ENCODE measurements at regions not wholly inside any gene's neighbourhood (a gene's known extent, or its start where the extent isn't known, plus 50 kb on each side); places are given as distances from the start of the nearest gene placed in this dataset.

DNA sequence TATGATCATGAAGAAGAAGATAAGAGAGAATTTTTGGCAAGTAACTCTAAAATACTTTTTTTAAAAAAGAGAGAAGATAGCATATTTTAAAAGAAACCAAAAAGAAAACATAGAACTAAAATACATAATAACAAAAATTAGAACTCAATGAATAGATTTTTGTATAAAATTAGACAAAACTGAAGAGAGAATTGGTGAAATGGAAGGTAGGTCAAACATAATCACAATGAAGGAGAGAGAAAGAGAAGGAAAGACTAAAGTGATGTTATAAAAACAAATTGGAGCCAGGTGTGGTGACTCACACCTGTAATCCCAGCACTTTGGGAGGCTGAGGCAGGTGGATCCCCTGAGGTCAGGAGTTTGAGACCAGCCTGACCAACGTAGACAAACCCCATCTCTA is 211.5 kb downstream of the AXIN2 start:
- Histone ChIP-seq H2BK12ac (ENCODE audit: low read length) (no peak overlapping the region), H3K23ac (ENCODE audit: low read depth, low read length, poor library complexity) (no peak overlapping the region), H3K27me3 (ENCODE audit: control insufficient read depth in 3 of 3, insufficient read depth in 3 of 3, low read depth in 1 of 3, low read length in 3 of 3) (no peaks in the 10 kb centered on the region), H3K9me3 (replicated peaks in 1 of 2; ENCODE audit: control insufficient read depth in 2 of 2, insufficient read depth in 1 of 2, low read depth in 1 of 2, low read length in 2 of 2) (no peaks in the 10 kb centered on the region), H3K4me1 (ENCODE audit: control insufficient read depth in 2 of 2, insufficient read depth in 1 of 2, low read depth in 1 of 2, low read length in 2 of 2) (peaks cover 2 to 6% of the 10 kb centered on the region in 2 donors), H2BK5ac (ENCODE audit: low read length) (no peak overlapping the region), H3K14ac (ENCODE audit: low read length) (no peak overlapping the region), H3K36me3 (replicated peaks in 1 of 2; ENCODE audit: control insufficient read depth in 2 of 2, insufficient read depth in 2 of 2, low read length in 2 of 2) (no peaks in the 10 kb centered on the region), H4K91ac (ENCODE audit: low read depth, low read length, poor library complexity) (no peak overlapping the region), H2BK120ac (ENCODE audit: low read depth, low read length) (no peak overlapping the region), H3K9ac (ENCODE audit: low read depth, low read length, poor library complexity) (no peak overlapping the region), H4K8ac (ENCODE audit: low read depth, low read length) (no peak overlapping the region), H3K4me3 (ENCODE audit: low read length in 2 of 2) (no peak overlapping the region), H3K4me2 (ENCODE audit: insufficient read depth, low read length, poor library complexity, severe bottlenecking) (no peak overlapping the region), H2AK5ac (ENCODE audit: low read depth, low read length) (no peak overlapping the region), H2AFZ (ENCODE audit: low read length) (no peak overlapping the region), H3K18ac (ENCODE audit: low read length) (no peak overlapping the region), H3K4ac (ENCODE audit: low read length) (no peak overlapping the region), H3K27ac (replicated peaks; ENCODE audit: low read length) (no peak overlapping the region), H3K79me1 (ENCODE audit: low read depth, low read length) (no peaks in the 10 kb centered on the region), H2BK15ac (ENCODE audit: low read length) (no peak overlapping the region)
- WGBS, 2 donors (ENCODE audit: extremely low coverage in 2 of 2, insufficient read length in 2 of 2, insufficient replicate concordance in 1 of 2) = no CpG with 5 or more reads among the region's 1 CpG
- DNase-seq (ENCODE audit: low spot score) = no peak

DNA sequence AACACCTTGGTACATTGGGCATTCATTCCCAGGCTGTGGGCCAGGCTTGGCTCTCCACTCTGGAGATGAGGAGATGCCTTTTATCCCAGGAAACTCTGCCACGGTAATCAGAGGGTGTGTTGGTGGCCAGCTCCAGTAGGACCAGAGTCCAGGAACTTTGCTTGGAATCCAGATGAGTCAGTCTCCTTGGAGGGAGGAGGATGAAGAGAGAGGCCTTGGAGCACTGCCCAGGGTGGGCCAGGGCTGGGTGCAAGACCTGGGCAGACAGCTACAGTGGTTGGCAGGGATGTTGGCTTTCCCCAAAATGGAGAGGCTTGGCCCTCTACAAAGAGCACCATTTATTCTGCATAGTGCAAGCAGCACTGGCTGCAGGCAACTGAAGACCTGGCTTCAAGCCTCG is 209.0 kb downstream of the RGS9 start:
- Histone ChIP-seq H3K4me2 (ENCODE audit: insufficient read depth, low read length, poor library complexity, severe bottlenecking) (no peak overlapping the region), H2AK5ac (ENCODE audit: low read depth, low read length) (peak overlapping the region; percentile 35), H3K18ac (ENCODE audit: low read length) (no peak overlapping the region), H3K14ac (ENCODE audit: low read length) (no peak overlapping the region), H3K4me3 (ENCODE audit: low read length in 2 of 2) (no peak overlapping the region), H3K79me1 (ENCODE audit: low read depth, low read length) (no peaks in the 10 kb centered on the region), H4K8ac (ENCODE audit: low read depth, low read length) (no peak overlapping the region), H3K4me1 (ENCODE audit: control insufficient read depth in 2 of 2, insufficient read depth in 1 of 2, low read depth in 1 of 2, low read length in 2 of 2) (peaks cover 2 to 6% of the 10 kb centered on the region in 2 donors), H3K23ac (ENCODE audit: low read depth, low read length, poor library complexity) (no peak overlapping the region), H3K9me3 (replicated peaks in 1 of 2; ENCODE audit: control insufficient read depth in 2 of 2, insufficient read depth in 1 of 2, low read depth in 1 of 2, low read length in 2 of 2) (no peaks in the 10 kb centered on the region), H2BK12ac (ENCODE audit: low read length) (no peak overlapping the region), H3K4ac (ENCODE audit: low read length) (no peak overlapping the region), H3K9ac (ENCODE audit: low read depth, low read length, poor library complexity) (no peak overlapping the region), H2BK15ac (ENCODE audit: low read length) (no peak overlapping the region), H3K27me3 (ENCODE audit: control insufficient read depth in 3 of 3, insufficient read depth in 3 of 3, low read depth in 1 of 3, low read length in 3 of 3) (no peaks in the 10 kb centered on the region), H3K27ac (replicated peaks; ENCODE audit: low read length) (no peak overlapping the region), H2AFZ (ENCODE audit: low read length) (no peak overlapping the region), H3K36me3 (replicated peaks in 1 of 2; ENCODE audit: control insufficient read depth in 2 of 2, insufficient read depth in 2 of 2, low read length in 2 of 2) (no peaks in the 10 kb centered on the region), H4K91ac (ENCODE audit: low read depth, low read length, poor library complexity) (no peak overlapping the region), H2BK5ac (ENCODE audit: low read length) (no peak overlapping the region), H2BK120ac (ENCODE audit: low read depth, low read length) (no peak overlapping the region)
- DNase-seq (ENCODE audit: low spot score) = no peak
- no CpG with 5 or more reads among the region's 2 CpGs for WGBS, 2 donors (ENCODE audit: extremely low coverage in 2 of 2, insufficient read length in 2 of 2, insufficient replicate concordance in 1 of 2)

DNA sequence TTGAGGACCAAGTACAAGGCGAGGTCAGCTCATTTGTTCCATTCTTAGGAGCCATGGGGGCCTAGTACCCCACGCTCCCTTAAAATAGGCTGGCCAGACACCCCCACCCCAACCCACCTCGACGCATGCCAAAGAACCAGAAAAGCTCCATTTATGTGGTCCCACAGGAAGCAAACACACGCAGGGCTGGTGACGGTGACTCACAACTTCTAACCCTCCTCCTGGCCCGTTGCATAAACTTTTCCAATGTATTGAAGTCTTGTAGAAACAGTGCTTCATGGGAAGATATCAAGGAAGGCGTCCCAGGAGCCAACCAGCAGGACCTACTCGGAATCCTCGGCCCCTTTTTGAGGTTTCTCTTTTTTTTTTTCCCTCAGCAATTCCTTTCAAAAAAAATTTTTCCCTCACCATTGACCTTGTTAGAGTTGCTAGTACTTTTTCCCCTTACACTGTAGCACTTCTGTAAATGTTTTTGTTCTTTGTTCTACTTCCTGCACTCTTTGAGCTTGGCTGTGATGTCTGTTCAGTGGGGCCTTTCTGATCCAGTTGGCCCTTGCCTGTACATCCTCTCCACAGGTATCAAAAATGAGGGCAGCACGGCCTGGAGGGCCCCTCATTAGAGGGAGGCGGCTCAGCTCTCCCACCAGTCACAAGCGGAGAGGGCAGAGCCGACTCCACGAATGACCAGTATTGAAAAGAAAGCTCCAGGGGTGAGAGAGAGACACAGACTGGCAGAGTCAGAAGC is 208.3 kb downstream of the RGS9 start:
- no peak overlapping the region for H3K27ac ChIP-seq (replicated peaks; ENCODE audit: low read length)
- H3K4me3 ChIP-seq (ENCODE audit: low read length in 2 of 2) = no peak overlapping the region
- DNase-seq (ENCODE audit: low spot score) = no peak
- H4K8ac ChIP-seq (ENCODE audit: low read depth, low read length) = no peak overlapping the region
- no peak overlapping the region for H3K4ac ChIP-seq (ENCODE audit: low read length)
- H3K9ac ChIP-seq (ENCODE audit: low read depth, low read length, poor library complexity) = no peak overlapping the region
- no peaks in the 10 kb centered on the region for H3K27me3 ChIP-seq (ENCODE audit: control insufficient read depth in 3 of 3, insufficient read depth in 3 of 3, low read depth in 1 of 3, low read length in 3 of 3)
- peaks cover 2 to 6% of the 10 kb centered on the region in 2 donors for H3K4me1 ChIP-seq (ENCODE audit: control insufficient read depth in 2 of 2, insufficient read depth in 1 of 2, low read depth in 1 of 2, low read length in 2 of 2)
- no peak overlapping the region for H3K23ac ChIP-seq (ENCODE audit: low read depth, low read length, poor library complexity)
- H3K18ac ChIP-seq (ENCODE audit: low read length) = peak overlapping the region; percentile 27
- no peak overlapping the region for H2BK15ac ChIP-seq (ENCODE audit: low read length)
- H3K9me3 ChIP-seq (replicated peaks in 1 of 2; ENCODE audit: control insufficient read depth in 2 of 2, insufficient read depth in 1 of 2, low read depth in 1 of 2, low read length in 2 of 2) = no peaks in the 10 kb centered on the region
- no peak overlapping the region for H2BK5ac ChIP-seq (ENCODE audit: low read length)
- no peak overlapping the region for H2BK120ac ChIP-seq (ENCODE audit: low read depth, low read length)
- H3K79me1 ChIP-seq (ENCODE audit: low read depth, low read length) = no peaks in the 10 kb centered on the region
- no peak overlapping the region for H3K14ac ChIP-seq (ENCODE audit: low read length)
- H4K91ac ChIP-seq (ENCODE audit: low read depth, low read length, poor library complexity) = no peak overlapping the region
- H3K4me2 ChIP-seq (ENCODE audit: insufficient read depth, low read length, poor library complexity, severe bottlenecking) = no peak overlapping the region
- WGBS, 2 donors (ENCODE audit: extremely low coverage in 2 of 2, insufficient read length in 2 of 2, insufficient replicate concordance in 1 of 2) = no CpG with 5 or more reads among the region's 15 CpGs
- peak overlapping the region; percentile 82 for H2AFZ ChIP-seq (ENCODE audit: low read length)
- no peak overlapping the region for H2AK5ac ChIP-seq (ENCODE audit: low read depth, low read length)
- no peaks in the 10 kb centered on the region for H3K36me3 ChIP-seq (replicated peaks in 1 of 2; ENCODE audit: control insufficient read depth in 2 of 2, insufficient read depth in 2 of 2, low read length in 2 of 2)
- no peak overlapping the region for H2BK12ac ChIP-seq (ENCODE audit: low read length)

DNA sequence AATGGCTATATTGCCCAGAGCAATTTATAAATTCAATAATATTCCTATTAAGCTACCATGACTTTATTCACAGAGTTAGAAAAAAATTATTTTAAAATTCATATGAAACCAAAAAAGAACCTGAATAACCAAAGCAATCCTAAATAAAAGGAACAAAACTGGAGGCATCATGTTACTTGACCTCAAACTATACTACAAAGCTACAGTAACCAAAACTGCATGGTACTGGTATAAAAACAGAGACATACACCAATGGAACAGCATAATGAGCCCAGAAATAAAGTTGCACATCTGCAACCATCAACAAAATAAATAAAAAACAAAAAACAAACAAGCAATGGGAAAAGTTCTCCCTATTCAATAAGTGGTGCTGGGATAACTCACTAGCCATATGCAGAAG is 203.2 kb downstream of the RGS9 start:
- no peaks in the 10 kb centered on the region for H3K36me3 ChIP-seq (replicated peaks in 1 of 2; ENCODE audit: control insufficient read depth in 2 of 2, insufficient read depth in 2 of 2, low read length in 2 of 2)
- H2BK12ac ChIP-seq (ENCODE audit: low read length) = no peak overlapping the region
- no peak overlapping the region for H2AK5ac ChIP-seq (ENCODE audit: low read depth, low read length)
- no peak overlapping the region for H2BK5ac ChIP-seq (ENCODE audit: low read length)
- no peak overlapping the region for H4K91ac ChIP-seq (ENCODE audit: low read depth, low read length, poor library complexity)
- H4K8ac ChIP-seq (ENCODE audit: low read depth, low read length) = no peak overlapping the region
- H2BK15ac ChIP-seq (ENCODE audit: low read length) = no peak overlapping the region
- no peak overlapping the region for H3K4me2 ChIP-seq (ENCODE audit: insufficient read depth, low read length, poor library complexity, severe bottlenecking)
- H3K18ac ChIP-seq (ENCODE audit: low read length) = no peak overlapping the region
- H2AFZ ChIP-seq (ENCODE audit: low read length) = no peak overlapping the region
- no peak overlapping the region for H3K23ac ChIP-seq (ENCODE audit: low read depth, low read length, poor library complexity)
- no peaks in the 10 kb centered on the region for H3K9me3 ChIP-seq (replicated peaks in 1 of 2; ENCODE audit: control insufficient read depth in 2 of 2, insufficient read depth in 1 of 2, low read depth in 1 of 2, low read length in 2 of 2)
- no peak overlapping the region for H3K4ac ChIP-seq (ENCODE audit: low read length)
- no peak overlapping the region for H3K4me3 ChIP-seq (ENCODE audit: low read length in 2 of 2)
- H3K27ac ChIP-seq (replicated peaks; ENCODE audit: low read length) = no peak overlapping the region
- peaks cover 0 to 3% of the 10 kb centered on the region in 2 donors for H3K4me1 ChIP-seq (ENCODE audit: control insufficient read depth in 2 of 2, insufficient read depth in 1 of 2, low read depth in 1 of 2, low read length in 2 of 2)
- no peak overlapping the region for H2BK120ac ChIP-seq (ENCODE audit: low read depth, low read length)
- no peak overlapping the region for H3K9ac ChIP-seq (ENCODE audit: low read depth, low read length, poor library complexity)
- no peaks in the 10 kb centered on the region for H3K27me3 ChIP-seq (ENCODE audit: control insufficient read depth in 3 of 3, insufficient read depth in 3 of 3, low read depth in 1 of 3, low read length in 3 of 3)
- H3K79me1 ChIP-seq (ENCODE audit: low read depth, low read length) = no peaks in the 10 kb centered on the region
- H3K14ac ChIP-seq (ENCODE audit: low read length) = no peak overlapping the region
- DNase-seq (ENCODE audit: low spot score) = no peak

All from neuronal stem cell (in vitro differentiated cells).